Pancreas (tissue), 10 donors: ENCODE measurements at regions not wholly inside any gene's neighbourhood (a gene's known extent, or its start where the extent isn't known, plus 50 kb on each side); places are given as distances from the start of the nearest gene placed in this dataset.

Experiments
- ATAC-seq, 4 donors: fragments of 200-7000 bp; cut with Tn5 transposase; one replicate each; pipeline versions ENCODE4 v1.8.0 to v1.9.1; 2020; ENCODE audit warnings: mild to moderate bottlenecking in 4 of 4, moderate library complexity in 4 of 4
- DNase-seq, 6 donors: peaks; one replicate each; pipeline ENCODE4 v3.0.0-alpha.2; 2020
- FAIRE-seq: peaks from 2 replicates; lab custom pipeline; 2012; peaks lifted over from hg19 to GRCh38; lab: Jason Lieb, UNC
- H3K27ac ChIP-seq, 4 donors: fragments of 200-600 bp; sonication (generic); 1 replicate in 3 of 4; 2 replicates in 1 of 4; pipeline versions ENCODE4 v1.5.0 to v1.8.0; 2020
- H3K27me3 ChIP-seq, 4 donors: fragments of 200-600 bp; one replicate each; pipeline ENCODE4 v1.8.0; 2021
- H3K36me3 ChIP-seq, 3 donors: fragments of 200-600 bp; sonication (generic) in 1 of 3; one replicate each; pipeline versions ENCODE4 v1.5.0 to v1.8.0; 2020 to 2021
- H3K4me1 ChIP-seq, 3 donors: fragments of 200-600 bp; one replicate each; pipeline ENCODE4 v1.8.0; 2021
- H3K4me3 ChIP-seq, 4 donors: fragments of 200-600 bp; sonication (generic) in 2 of 4; one replicate each; pipeline versions ENCODE4 v1.5.0 to v1.8.0; 2020 to 2021
- H3K9me3 ChIP-seq, 4 donors: fragments of 200-600 bp; one replicate each; pipeline ENCODE4 v1.8.0; 2021
- CTCF ChIP-seq, 4 donors: fragments of 200-600 bp; sonication (generic) in 3 of 4; IDR thresholded peaks; one replicate each; pipeline versions ENCODE4 v1.5.0 to v1.8.0; 2021; ENCODE audit warnings: antibody characterized with exemption in 4 of 4
- WGBS, 2 donors: extraction: QIAGEN DNeasy Blood & Tissue Kit; methylation state at CpG; one replicate each; pipeline ENCODE4 v1.1.7; 2013; 5-methylcytosine and 5-hydroxymethylcytosine counted together
- intact Hi-C, 3 donors: fragments of 100-400 bp; cut with DNase I; formaldehyde crosslinking; loops; one replicate each; pipeline versions ENCODE4 v1.11.1 to v1.14.2; 2022
- donor health status: healthy with polysubstance abuse.
- donor health status: DM: no; HTN: no; CAD: no; lungs with moderate emphysema.
- donor health status: DM: no; HTN: no; CAD: no.
- donor health status: control.
- donor health status: control.
- donor health status: Bipolar disorder and iron deficiency.
- donor health status: DM: yes; HTN: yes; CAD: no.
- donor health status: DM: no; HTN: no; CAD: no.
- donor health status: DM: no; HTN: no; CAD: no.
- donor health status: DM: yes; HTN: yes; CAD: no.

GRCh38 chr12:90261283-90261682, 552.6 kb upstream of the ATP2B1 start:
- H3K27me3 ChIP-seq, result no peaks in the 10 kb centered on the region
- no peaks in the 10 kb centered on the region for H3K9me3 ChIP-seq
- intact Hi-C loops, result no loop called here
- H3K27ac ChIP-seq, result no peak overlapping the region
- H3K4me1 ChIP-seq, result peaks cover 0 to 9% (median 0%) of the 10 kb centered on the region in 3 donors
- no peak for DNase-seq
- TF ChIP-seq CTCF (IDR thresholded peaks at IDR 0.05), result no peak
- no peaks in the 10 kb centered on the region for H3K36me3 ChIP-seq
- no peak for ATAC-seq
- FAIRE-seq, result no peak
- no peak overlapping the region for H3K4me3 ChIP-seq

- TF ChIP-seq CTCF (IDR thresholded peaks at IDR 0.05), result no peak
- DNase-seq (no peak), ATAC-seq (no peak), FAIRE-seq (no peak)
- Histone ChIP-seq H3K36me3 (no peaks in the 10 kb centered on the region), H3K27ac (no peak overlapping the region), H3K4me1 (peaks cover 0 to 9% (median 0%) of the 10 kb centered on the region in 3 donors), H3K4me3 (no peak overlapping the region), H3K27me3 (no peaks in the 10 kb centered on the region), H3K9me3 (no peaks in the 10 kb centered on the region)
- intact Hi-C loops, result no loop called here
- 63% methylated on average over 1 of the region's 1 CpG for WGBS, 2 donors
These were observed 551.5 kb upstream of the ATP2B1 start for GRCh38 chr12:90260136-90260535.

DNA sequence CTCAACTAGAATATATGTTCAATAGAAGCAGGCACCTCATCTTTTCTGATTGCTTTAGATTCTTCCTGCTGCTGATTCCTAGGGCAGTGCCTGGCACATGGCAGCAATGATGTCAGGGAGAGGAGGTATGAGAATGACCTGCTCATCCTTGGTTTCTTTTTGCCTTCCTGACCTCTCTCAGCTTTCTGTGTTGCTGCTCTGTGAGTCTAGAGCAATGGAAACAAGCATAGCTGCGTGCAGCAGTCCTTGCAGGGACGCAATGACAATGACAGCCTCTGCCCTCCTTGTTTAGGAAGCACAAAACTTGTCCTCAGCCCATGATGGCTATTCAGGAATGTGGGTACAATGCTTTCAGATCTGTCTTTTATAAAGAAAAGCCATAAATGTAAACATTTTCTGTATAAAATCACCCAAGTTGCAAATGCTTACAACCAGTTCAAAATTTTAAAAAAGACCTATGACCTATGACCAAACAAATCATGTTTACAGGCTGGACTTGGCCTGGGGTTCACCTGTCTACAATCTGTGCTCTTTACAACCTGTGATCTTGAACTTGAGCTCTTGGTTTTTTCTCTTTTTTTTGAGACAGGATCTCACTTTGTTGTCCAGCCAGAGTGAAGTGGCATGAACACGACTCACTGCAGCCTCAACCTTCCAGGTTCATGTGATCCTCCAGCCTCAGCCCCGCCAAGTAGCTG, 549.4 kb upstream of the ATP2B1 start:
- Histone ChIP-seq H3K27me3 (no peaks in the 10 kb centered on the region), H3K36me3 (no peaks in the 10 kb centered on the region), H3K9me3 (no peaks in the 10 kb centered on the region), H3K27ac (no peak overlapping the region), H3K4me1 (peaks cover 0 to 9% (median 0%) of the 10 kb centered on the region in 3 donors), H3K4me3 (no peak overlapping the region)
- no peak for TF ChIP-seq CTCF (IDR thresholded peaks at IDR 0.05)
- 90 to 95% methylated on average over 4 of the region's 4 CpGs for WGBS, 2 donors
- DNase-seq (no peak), ATAC-seq (no peak), FAIRE-seq (no peak)
- intact Hi-C loops, result no loop called here

DNA sequence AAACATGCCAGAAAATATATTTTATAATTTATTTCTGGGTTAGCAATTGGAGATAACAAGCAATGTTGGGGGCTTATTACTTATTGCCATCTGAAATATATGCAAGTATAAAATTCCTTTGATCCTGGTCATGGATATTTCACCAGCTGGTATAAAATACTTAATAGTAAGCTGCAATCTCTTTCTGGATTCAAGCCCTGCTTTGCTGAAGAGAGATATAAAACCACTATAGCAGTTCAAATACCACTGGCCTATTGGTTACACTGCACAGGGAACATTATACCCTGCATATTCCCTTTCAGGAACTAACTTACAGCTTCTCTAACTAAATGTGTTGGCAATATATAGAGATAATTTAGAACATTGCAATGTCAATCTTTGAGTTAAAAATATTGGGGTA, 546.2 kb upstream of the ATP2B1 start:
- FAIRE-seq (no peak), ATAC-seq (no peak), DNase-seq (no peak)
- H3K27ac ChIP-seq, result no peak overlapping the region
- TF ChIP-seq CTCF (IDR thresholded peaks at IDR 0.05), result no peak
- no peaks in the 10 kb centered on the region for H3K27me3 ChIP-seq
- intact Hi-C loops, result no loop called here
- no peaks in the 10 kb centered on the region for H3K9me3 ChIP-seq
- H3K4me1 ChIP-seq, result no peaks in the 10 kb centered on the region
- no peak overlapping the region for H3K4me3 ChIP-seq
- H3K36me3 ChIP-seq, result no peaks in the 10 kb centered on the region

- TF ChIP-seq CTCF (IDR thresholded peaks at IDR 0.05), result no peak
- H3K4me3 ChIP-seq, result no peak overlapping the region
- 24 to 29% methylated on average over 8 of the region's 8 CpGs for WGBS, 2 donors
- H3K36me3 ChIP-seq, result no peaks in the 10 kb centered on the region
- FAIRE-seq (no peak), ATAC-seq (peak; percentile 72 to 94 (median 87)), DNase-seq (peak in 4 of 6 donors; percentile 26 to 55 (median 46))
- no peak overlapping the region for H3K27ac ChIP-seq
- no peaks in the 10 kb centered on the region for H3K27me3 ChIP-seq
- H3K9me3 ChIP-seq, result no peaks in the 10 kb centered on the region
- intact Hi-C loops, result no loop called here
- H3K4me1 ChIP-seq, result no peaks in the 10 kb centered on the region
These were observed 545.1 kb upstream of the ATP2B1 start for GRCh38 chr12:90253674-90254181.
